Neural cell (in vitro differentiated cells): ENCODE measurements at regions not wholly inside any gene's neighbourhood (a gene's known extent, or its start where the extent isn't known, plus 50 kb on each side); places are given as distances from the start of the nearest gene placed in this dataset.

Source experiments
- EP300 ChIP-seq: fragments of 450-650 bp; conservative IDR thresholded peaks from 2 replicates; pipeline ENCODE4 v1.6.1; 2014; ENCODE audit warnings: antibody characterized with exemption, mild to moderate bottlenecking, moderate library complexity; ENCODE audit not compliant: poor library complexity, severe bottlenecking
- EZH2 ChIP-seq: fragments of 200-600, 300-800 bp; shearing (Covaris generic), sonication (generic); IDR thresholded peaks from 2 replicates; pipeline ENCODE4 v1.6.1; 2014; ENCODE audit warnings: antibody characterized with exemption, low read length, borderline replicate concordance, mild to moderate bottlenecking; ENCODE audit not compliant: insufficient read depth, poor library complexity, severe bottlenecking
- POLR2AphosphoS5 ChIP-seq: IDR thresholded peaks from 2 replicates; pipeline ENCODE4 v1.6.1; 2012
- RAD21 ChIP-seq: fragments of 450-650 bp; conservative IDR thresholded peaks from 2 replicates; pipeline ENCODE4 v1.6.1; 2014; ENCODE audit warnings: antibody characterized with exemption, mild to moderate bottlenecking, moderate library complexity
- TAF1 ChIP-seq: IDR thresholded peaks from 2 replicates; pipeline ENCODE4 v1.6.1; 2012; ENCODE audit warnings: low read depth
- TF ChIP-seq, protein P1 (sequence below): IDR thresholded peaks from 2 replicates; pipeline ENCODE4 v1.6.1; 2012; ENCODE audit warnings: borderline replicate concordance
- TF ChIP-seq, protein P2 (sequence below): fragments of 450-650 bp; IDR thresholded peaks from 2 replicates; pipeline ENCODE4 v1.5.1; 2014; ENCODE audit warnings: antibody characterized with exemption, mild to moderate bottlenecking, moderate library complexity; ENCODE audit not compliant: poor library complexity, severe bottlenecking

DNA sequence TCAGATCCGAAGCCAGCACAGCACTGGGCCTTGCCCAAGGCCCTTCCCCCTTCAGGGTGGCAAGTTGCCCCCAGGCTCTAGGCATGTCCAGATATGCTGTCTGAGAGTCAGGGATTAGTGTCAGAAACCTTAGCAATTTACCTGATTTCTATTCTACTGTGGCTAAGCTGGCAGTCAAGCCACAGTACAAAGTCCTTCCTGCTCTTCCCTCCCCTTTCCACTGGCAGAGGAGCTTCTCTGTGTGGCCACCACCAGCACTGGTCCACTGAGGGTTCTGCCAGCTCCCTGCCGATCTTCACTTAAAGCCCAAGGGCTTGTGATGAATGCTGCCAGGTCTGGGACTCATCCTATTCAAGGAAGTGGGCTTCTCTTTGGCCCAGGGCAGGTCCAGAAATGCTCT, 324.5 kb upstream of the RPS6KA3 start:
- TF ChIP-seq, protein P1, sequence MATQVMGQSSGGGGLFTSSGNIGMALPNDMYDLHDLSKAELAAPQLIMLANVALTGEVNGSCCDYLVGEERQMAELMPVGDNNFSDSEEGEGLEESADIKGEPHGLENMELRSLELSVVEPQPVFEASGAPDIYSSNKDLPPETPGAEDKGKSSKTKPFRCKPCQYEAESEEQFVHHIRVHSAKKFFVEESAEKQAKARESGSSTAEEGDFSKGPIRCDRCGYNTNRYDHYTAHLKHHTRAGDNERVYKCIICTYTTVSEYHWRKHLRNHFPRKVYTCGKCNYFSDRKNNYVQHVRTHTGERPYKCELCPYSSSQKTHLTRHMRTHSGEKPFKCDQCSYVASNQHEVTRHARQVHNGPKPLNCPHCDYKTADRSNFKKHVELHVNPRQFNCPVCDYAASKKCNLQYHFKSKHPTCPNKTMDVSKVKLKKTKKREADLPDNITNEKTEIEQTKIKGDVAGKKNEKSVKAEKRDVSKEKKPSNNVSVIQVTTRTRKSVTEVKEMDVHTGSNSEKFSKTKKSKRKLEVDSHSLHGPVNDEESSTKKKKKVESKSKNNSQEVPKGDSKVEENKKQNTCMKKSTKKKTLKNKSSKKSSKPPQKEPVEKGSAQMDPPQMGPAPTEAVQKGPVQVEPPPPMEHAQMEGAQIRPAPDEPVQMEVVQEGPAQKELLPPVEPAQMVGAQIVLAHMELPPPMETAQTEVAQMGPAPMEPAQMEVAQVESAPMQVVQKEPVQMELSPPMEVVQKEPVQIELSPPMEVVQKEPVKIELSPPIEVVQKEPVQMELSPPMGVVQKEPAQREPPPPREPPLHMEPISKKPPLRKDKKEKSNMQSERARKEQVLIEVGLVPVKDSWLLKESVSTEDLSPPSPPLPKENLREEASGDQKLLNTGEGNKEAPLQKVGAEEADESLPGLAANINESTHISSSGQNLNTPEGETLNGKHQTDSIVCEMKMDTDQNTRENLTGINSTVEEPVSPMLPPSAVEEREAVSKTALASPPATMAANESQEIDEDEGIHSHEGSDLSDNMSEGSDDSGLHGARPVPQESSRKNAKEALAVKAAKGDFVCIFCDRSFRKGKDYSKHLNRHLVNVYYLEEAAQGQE: no peak
- TF ChIP-seq, protein P2, sequence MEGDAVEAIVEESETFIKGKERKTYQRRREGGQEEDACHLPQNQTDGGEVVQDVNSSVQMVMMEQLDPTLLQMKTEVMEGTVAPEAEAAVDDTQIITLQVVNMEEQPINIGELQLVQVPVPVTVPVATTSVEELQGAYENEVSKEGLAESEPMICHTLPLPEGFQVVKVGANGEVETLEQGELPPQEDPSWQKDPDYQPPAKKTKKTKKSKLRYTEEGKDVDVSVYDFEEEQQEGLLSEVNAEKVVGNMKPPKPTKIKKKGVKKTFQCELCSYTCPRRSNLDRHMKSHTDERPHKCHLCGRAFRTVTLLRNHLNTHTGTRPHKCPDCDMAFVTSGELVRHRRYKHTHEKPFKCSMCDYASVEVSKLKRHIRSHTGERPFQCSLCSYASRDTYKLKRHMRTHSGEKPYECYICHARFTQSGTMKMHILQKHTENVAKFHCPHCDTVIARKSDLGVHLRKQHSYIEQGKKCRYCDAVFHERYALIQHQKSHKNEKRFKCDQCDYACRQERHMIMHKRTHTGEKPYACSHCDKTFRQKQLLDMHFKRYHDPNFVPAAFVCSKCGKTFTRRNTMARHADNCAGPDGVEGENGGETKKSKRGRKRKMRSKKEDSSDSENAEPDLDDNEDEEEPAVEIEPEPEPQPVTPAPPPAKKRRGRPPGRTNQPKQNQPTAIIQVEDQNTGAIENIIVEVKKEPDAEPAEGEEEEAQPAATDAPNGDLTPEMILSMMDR: no peak
- TF ChIP-seq POLR2AphosphoS5: no peak
- TF ChIP-seq EP300: no peak
- TF ChIP-seq TAF1: no peak
- no peak for TF ChIP-seq EZH2
- no peak for TF ChIP-seq RAD21
